ENCODE measurements at regions not wholly inside any gene's neighbourhood (a gene's known extent, or its start where the extent isn't known, plus 50 kb on each side); places are given as distances from the start of the nearest gene placed in this dataset.

- no peak for TF ChIP-seq CTCF (IDR thresholded peaks at IDR 0.05; ENCODE audit: control extremely low read depth in 1 of 3, insufficient read depth in 1 of 3, low read depth in 1 of 3, low read length in 3 of 3)
- TF ChIP-seq USF2 (IDR thresholded peaks at IDR 0.05; ENCODE audit: low read length), result no peak
- no peak for TF ChIP-seq SP4 (IDR thresholded peaks at IDR 0.05; ENCODE audit: low read length)
- TF ChIP-seq EGR1 (IDR thresholded peaks at IDR 0.05; ENCODE audit: borderline replicate concordance, low read depth, low read length), result no peak
- TF ChIP-seq EP300 (IDR thresholded peaks at IDR 0.05; ENCODE audit: borderline replicate concordance in 1 of 2, low read depth in 2 of 2, low read length in 2 of 2), result no peak
- TF ChIP-seq HDAC6 (IDR thresholded peaks at IDR 0.05; ENCODE audit: low read depth, low read length), result no peak
- no peak for TF ChIP-seq POLR2AphosphoS5 (IDR thresholded peaks at IDR 0.05; ENCODE audit: low read depth, low read length)
- no peak for TF ChIP-seq CEBPB (IDR thresholded peaks at IDR 0.05; ENCODE audit: low read depth, low read length)
- no peak for TF ChIP-seq YY1 (IDR thresholded peaks at IDR 0.05; ENCODE audit: low read depth, low read length)
Observed at GRCh38 chr3:87164245-87164644, 62.9 kb upstream of the CHMP2B start.

Data from H1 (cell line).